AG04449 (cell line): ENCODE measurements at regions not wholly inside any gene's neighbourhood (a gene's known extent, or its start where the extent isn't known, plus 50 kb on each side); places are given as distances from the start of the nearest gene placed in this dataset.

Source experiments
- CTCF ChIA-PET: fragments of 350-600 bp; formaldehyde crosslinking; extraction: SDS; loops from one replicate; lab custom pipeline; 2021; ENCODE audit warnings: antibody characterized with exemption; lab: Yijun Ruan, JAX
- POLR2A ChIA-PET: fragments of 400-600, 350-600 bp; formaldehyde crosslinking; extraction: SDS; loops from one replicate; lab custom pipeline; 2020; ENCODE audit warnings: antibody characterized with exemption, inconsistent platforms; lab: Yijun Ruan, JAX
- DNase-seq: peaks from one replicate; pipeline ENCODE4 v3.0.0-alpha.2; 2010; ENCODE audit warnings: low read depth, low spot score
- H3K4me3 ChIP-seq: 2 replicates; pipeline ENCODE4 v1.5.1; 2011; ENCODE audit warnings: low read depth, mild to moderate bottlenecking, control low read depth, low read length
- TF ChIP-seq, protein P1 (sequence below): IDR thresholded peaks from one replicate; pipeline ENCODE4 v1.5.1; 2011; ENCODE audit warnings: mild to moderate bottlenecking, moderate library complexity, low read length, control low read depth, inconsistent platforms; ENCODE audit not compliant: insufficient read depth; ENCODE audit errors: missing control alignments

GRCh38 chr4:101441446-101441845 is 94.1 kb upstream of the PPP3CA start:
- POLR2A ChIA-PET, result no interaction called here
- CTCF ChIA-PET, result no interaction called here
- TF ChIP-seq, protein P1, sequence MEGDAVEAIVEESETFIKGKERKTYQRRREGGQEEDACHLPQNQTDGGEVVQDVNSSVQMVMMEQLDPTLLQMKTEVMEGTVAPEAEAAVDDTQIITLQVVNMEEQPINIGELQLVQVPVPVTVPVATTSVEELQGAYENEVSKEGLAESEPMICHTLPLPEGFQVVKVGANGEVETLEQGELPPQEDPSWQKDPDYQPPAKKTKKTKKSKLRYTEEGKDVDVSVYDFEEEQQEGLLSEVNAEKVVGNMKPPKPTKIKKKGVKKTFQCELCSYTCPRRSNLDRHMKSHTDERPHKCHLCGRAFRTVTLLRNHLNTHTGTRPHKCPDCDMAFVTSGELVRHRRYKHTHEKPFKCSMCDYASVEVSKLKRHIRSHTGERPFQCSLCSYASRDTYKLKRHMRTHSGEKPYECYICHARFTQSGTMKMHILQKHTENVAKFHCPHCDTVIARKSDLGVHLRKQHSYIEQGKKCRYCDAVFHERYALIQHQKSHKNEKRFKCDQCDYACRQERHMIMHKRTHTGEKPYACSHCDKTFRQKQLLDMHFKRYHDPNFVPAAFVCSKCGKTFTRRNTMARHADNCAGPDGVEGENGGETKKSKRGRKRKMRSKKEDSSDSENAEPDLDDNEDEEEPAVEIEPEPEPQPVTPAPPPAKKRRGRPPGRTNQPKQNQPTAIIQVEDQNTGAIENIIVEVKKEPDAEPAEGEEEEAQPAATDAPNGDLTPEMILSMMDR, result no peak

GRCh38 chr4:101439926-101440325 is 92.6 kb upstream of the PPP3CA start:
- TF ChIP-seq, protein P1, result no peak
- POLR2A ChIA-PET, result interaction anchor here (0.7 kb wide), 1 partner anchor 19 kb away, joined by 3 read pairs; no protein-coding TSS in a partner anchor
- CTCF ChIA-PET, result no interaction called here
- H3K4me3 ChIP-seq, result no peak overlapping the region
- no peak for DNase-seq

More at GRCh38 chr4:101441446-101441845, 94.1 kb upstream of the PPP3CA start:
- no peak overlapping the region for H3K4me3 ChIP-seq
- DNase-seq, result no peak

DNA sequence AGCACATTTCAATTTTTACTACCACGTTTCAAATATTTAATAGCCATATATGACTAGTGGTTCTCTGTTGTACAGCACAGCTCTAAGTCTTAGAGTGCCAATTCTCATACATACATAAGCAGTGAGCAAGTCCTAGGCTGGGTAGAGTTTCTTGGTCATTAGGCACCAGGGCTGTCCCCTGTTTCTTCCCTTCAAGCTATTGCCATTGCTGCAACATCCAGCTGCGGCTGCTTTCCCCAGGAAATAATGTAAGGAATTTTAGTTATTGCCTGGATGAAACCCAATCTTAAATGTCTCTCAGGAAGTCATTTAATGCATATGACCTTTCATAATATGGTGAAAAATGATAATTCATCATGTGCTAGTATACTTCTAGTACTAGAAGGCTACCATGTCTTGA is 74.1 kb upstream of the PPP3CA start:
- ChIA-PET POLR2A (interaction anchor here (1.1 kb wide), 1 partner anchor 19 kb away, joined by 3 read pairs; no protein-coding TSS in a partner anchor), CTCF (no interaction called here)
- TF ChIP-seq, protein P1, result no peak
- H3K4me3 ChIP-seq, result no peak overlapping the region
- no peak for DNase-seq

GRCh38 chr4:101420661-101421060 is 73.3 kb upstream of the PPP3CA start:
- TF ChIP-seq, protein P1, result no peak
- ChIA-PET POLR2A (interaction anchor here (1.1 kb wide), 1 partner anchor 20 kb away, joined by 3 read pairs; no protein-coding TSS in a partner anchor), CTCF (no interaction called here)
- H3K4me3 ChIP-seq, result no peak overlapping the region
- no peak for DNase-seq

DNA sequence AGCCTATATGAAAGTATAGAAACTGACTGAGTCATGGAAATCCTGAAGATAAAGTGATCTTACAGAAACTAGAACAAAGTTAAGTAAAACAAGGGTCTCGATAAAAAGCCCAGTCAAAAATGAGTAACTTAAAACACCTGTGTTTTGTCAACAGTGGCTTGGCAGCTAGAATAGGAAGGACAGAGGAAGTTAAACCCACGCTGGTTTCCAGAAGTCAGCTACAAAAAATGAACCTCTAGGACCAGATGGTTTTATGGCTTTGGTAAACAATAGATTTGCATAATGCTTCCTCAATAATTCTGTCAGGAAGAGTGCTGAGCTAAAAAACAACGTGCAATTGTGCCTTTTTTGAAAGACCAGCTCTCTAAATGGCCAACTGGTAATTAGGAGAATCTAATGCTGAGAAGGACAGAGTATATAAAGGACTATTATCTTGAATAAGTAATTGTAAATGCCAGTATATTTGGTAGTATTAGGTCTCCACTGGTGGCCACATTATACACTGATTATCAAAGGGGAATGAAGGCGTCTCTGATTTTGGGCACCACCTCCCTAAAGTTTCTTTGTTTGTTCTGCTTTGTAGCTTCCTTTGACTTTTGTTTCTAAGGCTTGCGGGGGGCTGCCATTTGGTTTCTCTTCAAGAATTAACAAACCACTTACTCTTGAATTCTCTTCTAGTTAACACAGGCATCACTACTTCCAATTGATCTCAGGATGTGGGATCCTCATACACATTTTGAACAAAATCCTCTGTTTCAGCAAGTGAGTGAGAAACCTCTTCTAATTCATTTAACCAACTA is 72.2 kb upstream of the PPP3CA start:
- ChIA-PET CTCF (no interaction called here), POLR2A (no interaction called here)
- TF ChIP-seq, protein P1, result no peak
- H3K4me3 ChIP-seq, result no peak overlapping the region
- DNase-seq, result no peak

DNA sequence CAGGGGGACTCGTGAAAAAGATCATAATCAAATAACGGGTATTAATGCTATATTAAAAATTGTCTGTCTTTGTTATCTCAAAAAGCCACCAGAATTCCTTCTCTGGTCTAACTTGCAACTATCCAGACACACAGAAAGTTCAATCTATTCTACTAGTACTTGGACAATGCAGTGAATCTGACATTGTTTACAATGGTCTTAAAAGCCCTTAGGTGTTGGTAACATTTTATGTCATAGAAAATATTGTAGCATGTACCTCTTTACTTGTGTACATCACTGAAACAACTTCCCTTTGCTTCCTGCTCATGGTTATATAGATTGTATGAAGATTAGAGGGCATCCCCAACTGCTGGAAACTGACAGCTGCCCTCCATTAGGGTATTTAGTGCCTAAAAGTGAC is 71.1 kb upstream of the PPP3CA start:
- ChIA-PET CTCF (no interaction called here), POLR2A (no interaction called here)
- H3K4me3 ChIP-seq, result no peak overlapping the region
- DNase-seq, result no peak
- TF ChIP-seq, protein P1, result no peak
